AG10803 (cell line): ENCODE measurements at regions not wholly inside any gene's neighbourhood (a gene's known extent, or its start where the extent isn't known, plus 50 kb on each side); places are given as distances from the start of the nearest gene placed in this dataset.

ENCODE experiments used
- DNase-seq: peaks from one replicate; pipeline ENCODE4 v3.0.0; 2010; ENCODE audit warnings: low read depth
- H3K4me3 ChIP-seq: 2 replicates; pipeline ENCODE4 v1.5.1; 2011; ENCODE audit warnings: mild to moderate bottlenecking, low read length, control low read depth
- TF ChIP-seq, protein P1 (sequence below): conservative IDR thresholded peaks from 2 replicates; pipeline ENCODE4 v1.5.1; 2011; ENCODE audit warnings: mild to moderate bottlenecking, low read length, control low read depth, inconsistent platforms

DNA sequence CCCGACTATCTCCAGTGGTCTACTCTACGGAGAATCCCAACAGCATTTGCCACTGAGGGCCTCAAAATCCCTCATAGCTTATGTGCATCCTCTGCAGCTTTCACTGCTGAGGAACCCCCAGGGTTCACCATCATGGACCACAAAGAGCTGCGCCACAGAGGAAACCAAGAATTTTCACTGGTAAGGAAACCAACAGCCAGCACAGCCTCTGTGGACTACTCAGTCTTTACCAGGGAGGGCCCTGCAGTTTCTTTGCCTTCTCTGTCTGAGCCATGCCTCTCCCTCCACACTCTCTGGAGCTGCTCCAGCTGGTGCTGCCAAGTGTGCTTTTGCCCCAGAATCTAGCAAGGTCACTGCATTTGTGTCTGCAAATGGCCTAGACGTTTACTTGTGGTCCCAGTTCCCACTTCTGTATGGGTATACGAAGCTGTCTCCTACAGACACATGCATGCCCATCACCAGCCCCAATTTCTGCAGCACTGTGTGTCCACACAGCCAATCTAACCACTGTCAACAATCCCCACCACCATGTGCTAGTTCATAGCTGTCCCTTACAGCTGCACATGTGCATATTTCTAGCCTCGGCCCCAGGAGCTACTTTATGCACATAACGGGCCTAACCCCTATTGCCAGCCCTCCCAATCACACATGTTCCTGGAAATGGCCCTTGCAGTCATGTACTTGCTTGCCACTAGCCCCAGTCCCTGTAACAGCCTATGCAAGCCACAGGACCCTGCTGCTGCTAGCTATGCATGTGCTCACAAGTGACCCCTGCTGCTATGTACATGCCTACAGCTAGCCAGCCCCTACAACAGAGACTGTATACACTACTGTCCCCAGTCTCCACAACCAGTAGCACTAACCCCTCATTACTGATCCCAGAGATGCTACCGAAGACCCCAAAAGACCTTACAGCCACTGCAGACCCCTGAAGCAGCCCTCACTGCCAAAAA, 1437.4 kb downstream of the CDH11 start:
- TF ChIP-seq, protein P1, sequence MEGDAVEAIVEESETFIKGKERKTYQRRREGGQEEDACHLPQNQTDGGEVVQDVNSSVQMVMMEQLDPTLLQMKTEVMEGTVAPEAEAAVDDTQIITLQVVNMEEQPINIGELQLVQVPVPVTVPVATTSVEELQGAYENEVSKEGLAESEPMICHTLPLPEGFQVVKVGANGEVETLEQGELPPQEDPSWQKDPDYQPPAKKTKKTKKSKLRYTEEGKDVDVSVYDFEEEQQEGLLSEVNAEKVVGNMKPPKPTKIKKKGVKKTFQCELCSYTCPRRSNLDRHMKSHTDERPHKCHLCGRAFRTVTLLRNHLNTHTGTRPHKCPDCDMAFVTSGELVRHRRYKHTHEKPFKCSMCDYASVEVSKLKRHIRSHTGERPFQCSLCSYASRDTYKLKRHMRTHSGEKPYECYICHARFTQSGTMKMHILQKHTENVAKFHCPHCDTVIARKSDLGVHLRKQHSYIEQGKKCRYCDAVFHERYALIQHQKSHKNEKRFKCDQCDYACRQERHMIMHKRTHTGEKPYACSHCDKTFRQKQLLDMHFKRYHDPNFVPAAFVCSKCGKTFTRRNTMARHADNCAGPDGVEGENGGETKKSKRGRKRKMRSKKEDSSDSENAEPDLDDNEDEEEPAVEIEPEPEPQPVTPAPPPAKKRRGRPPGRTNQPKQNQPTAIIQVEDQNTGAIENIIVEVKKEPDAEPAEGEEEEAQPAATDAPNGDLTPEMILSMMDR, result no peak
- no peak for DNase-seq
- H3K4me3 ChIP-seq, result no peak overlapping the region

DNA sequence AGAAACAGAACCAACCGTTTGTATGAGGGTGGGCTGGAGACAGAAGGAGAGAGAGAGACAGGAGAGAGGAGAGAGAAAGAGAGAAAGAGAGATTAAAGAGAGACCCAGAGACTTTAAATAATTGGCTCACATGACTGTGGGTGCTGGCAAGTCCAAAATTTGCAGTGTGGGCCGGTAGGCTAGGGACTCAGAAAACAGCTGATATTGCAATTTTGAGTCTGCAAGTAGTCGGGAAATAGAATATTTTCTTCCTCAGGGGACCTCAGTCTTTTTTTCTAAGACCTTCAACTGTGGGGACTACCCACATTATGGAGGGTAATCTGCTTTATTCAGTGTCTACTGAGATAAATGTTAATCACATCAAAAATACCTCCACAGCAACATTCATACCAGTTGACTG, 1439.0 kb downstream of the CDH11 start:
- DNase-seq, result no peak
- TF ChIP-seq, protein P1, result no peak
- no peak overlapping the region for H3K4me3 ChIP-seq

DNA sequence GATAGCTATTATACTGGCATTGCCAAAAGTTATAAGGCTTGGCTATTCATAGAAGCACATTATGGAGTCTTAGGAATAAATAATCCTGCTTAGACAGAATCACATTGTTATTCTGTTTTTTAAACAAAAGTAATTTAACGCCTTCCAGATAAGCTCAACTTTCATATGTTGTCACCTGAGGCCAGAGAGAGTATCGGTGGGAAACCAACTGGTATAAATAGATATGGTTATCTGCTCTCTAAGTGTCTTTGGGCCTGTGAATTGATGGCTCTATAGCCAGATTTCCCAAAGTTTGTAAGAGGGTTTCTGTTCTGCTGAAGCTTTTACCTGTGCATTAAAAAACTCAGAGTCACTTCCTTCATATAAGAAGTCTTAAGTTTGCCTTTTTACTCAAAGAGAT, 1449.4 kb downstream of the CDH11 start:
- no peak for DNase-seq
- H3K4me3 ChIP-seq, result no peak overlapping the region
- TF ChIP-seq, protein P1, result no peak

DNA sequence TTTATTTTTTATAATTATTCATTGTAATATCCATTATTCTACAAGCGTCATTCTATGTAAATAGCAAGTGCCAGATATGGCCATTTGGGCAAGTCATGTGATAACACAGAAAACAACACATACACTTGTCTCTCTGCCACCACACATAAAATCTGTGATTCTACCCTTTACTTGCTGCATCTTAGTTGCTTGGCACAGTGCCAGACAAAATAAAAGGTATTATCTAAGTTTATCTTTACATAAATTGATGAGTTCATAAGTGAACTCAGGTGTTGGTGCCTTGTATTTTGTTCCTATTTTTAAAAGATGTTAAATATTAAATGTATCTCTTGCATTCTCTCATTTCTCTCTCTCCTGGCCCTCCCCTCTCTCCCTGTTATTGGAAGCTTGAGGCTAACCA, 1458.7 kb downstream of the CDH11 start:
- DNase-seq, result no peak
- TF ChIP-seq, protein P1, result no peak
- no peak overlapping the region for H3K4me3 ChIP-seq

DNA sequence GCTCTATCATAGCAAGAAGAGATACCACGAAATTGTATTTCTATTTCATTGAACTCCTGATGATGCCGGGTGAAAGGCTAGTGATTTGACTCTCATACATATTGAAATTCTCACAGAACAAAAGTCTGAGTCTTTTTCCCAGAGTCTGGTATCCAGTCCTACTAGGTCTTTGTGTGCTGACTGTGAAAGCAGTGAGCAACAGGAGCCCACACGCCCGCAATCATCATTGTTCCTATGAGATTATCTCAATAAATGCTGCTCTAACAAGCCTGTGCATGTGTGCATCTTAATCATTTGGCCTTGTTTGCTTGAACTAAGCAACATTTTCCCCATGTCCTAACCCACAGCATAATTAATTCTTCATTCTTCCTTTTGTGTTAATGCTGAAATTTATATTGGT, 1466.0 kb downstream of the CDH11 start:
- H3K4me3 ChIP-seq, result no peak overlapping the region
- DNase-seq, result no peak
- TF ChIP-seq, protein P1, result no peak

DNA sequence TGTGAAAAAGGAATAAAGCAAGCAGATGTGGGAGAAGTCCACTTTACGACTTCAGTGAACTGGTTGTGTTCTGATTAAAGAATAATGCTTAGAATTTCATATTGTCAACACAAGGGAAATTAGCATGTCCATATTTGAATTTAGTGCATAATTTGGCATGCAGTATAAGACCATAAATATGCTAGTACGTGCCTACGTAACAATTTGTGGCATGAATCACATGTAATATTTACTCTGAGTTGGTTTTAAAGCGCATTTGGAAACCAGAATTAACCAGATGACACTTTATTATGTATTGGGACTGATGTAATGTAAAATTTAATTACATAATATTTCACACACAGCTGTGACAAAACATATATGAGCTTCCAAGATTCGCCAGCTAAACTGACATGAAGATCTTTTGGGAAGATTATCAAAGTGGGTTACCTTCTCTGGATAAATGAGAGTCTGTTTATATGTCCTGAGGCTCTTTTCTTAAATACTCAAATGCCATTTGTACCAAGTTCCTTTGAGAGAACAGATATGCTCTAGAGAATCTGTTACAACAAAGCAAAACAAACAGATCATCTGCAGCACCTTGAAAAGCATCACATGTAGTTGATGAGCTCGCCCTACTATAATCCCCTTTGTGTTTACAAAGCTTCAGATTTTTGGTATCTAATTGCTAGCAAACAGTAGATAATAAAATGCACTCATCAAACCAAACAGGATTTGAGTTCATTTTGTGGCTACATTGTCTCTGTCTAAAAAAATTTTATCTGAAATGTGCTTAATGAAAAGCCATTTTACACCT, 1468.6 kb downstream of the CDH11 start:
- no peak for DNase-seq
- no peak overlapping the region for H3K4me3 ChIP-seq
- TF ChIP-seq, protein P1, result no peak
